Upper lobe of left lung (tissue), 4 donors: ENCODE measurements at regions not wholly inside any gene's neighbourhood (a gene's known extent, or its start where the extent isn't known, plus 50 kb on each side); places are given as distances from the start of the nearest gene placed in this dataset.

ENCODE experiments used
- EP300 ChIP-seq, 4 donors: sonication (generic); formaldehyde crosslinking; IDR thresholded peaks; one replicate each; pipeline ENCODE4 v1.5.1; 2017; ENCODE audit warnings: antibody characterized with exemption in 4 of 4, control low read depth in 2 of 4
- POLR2AphosphoS5 ChIP-seq, 2 donors: sonication (generic); formaldehyde crosslinking; IDR thresholded peaks; one replicate each; pipeline ENCODE4 v1.5.1; 2017; ENCODE audit warnings: antibody characterized with exemption in 2 of 2
- TF ChIP-seq, protein P1 (sequence below), 6 experiments: fragments of 450-650 bp in 4 of 6; fragments of 200-600 bp in 2 of 6; sonication (generic) in 2 of 6; IDR thresholded peaks; one replicate each; pipeline ENCODE4 v1.5.1; 2016 to 2019; ENCODE audit warnings: antibody characterized with exemption in 6 of 6

- no peak for TF ChIP-seq POLR2AphosphoS5 (IDR thresholded peaks at IDR 0.05)
- TF ChIP-seq, protein P1, sequence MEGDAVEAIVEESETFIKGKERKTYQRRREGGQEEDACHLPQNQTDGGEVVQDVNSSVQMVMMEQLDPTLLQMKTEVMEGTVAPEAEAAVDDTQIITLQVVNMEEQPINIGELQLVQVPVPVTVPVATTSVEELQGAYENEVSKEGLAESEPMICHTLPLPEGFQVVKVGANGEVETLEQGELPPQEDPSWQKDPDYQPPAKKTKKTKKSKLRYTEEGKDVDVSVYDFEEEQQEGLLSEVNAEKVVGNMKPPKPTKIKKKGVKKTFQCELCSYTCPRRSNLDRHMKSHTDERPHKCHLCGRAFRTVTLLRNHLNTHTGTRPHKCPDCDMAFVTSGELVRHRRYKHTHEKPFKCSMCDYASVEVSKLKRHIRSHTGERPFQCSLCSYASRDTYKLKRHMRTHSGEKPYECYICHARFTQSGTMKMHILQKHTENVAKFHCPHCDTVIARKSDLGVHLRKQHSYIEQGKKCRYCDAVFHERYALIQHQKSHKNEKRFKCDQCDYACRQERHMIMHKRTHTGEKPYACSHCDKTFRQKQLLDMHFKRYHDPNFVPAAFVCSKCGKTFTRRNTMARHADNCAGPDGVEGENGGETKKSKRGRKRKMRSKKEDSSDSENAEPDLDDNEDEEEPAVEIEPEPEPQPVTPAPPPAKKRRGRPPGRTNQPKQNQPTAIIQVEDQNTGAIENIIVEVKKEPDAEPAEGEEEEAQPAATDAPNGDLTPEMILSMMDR (IDR thresholded peaks at IDR 0.05), result no peak
- TF ChIP-seq EP300 (IDR thresholded peaks at IDR 0.05), result no peak
These were observed 173.3 kb downstream of the MID1IP1 start for GRCh38 chrX:38974542-38974941.
